Mesodermal cell (in vitro differentiated cells): ENCODE measurements at regions not wholly inside any gene's neighbourhood (a gene's known extent, or its start where the extent isn't known, plus 50 kb on each side); places are given as distances from the start of the nearest gene placed in this dataset.

ENCODE experiments used
- H3K27ac ChIP-seq: 2 replicates; pipeline ENCODE4 v1.7.0; 2013; ENCODE audit warnings: mild to moderate bottlenecking, low read depth, low read length, moderate library complexity; ENCODE audit not compliant: severe bottlenecking
- H3K36me3 ChIP-seq: 2 replicates; pipeline ENCODE4 v1.7.1; 2013; ENCODE audit warnings: mild to moderate bottlenecking, low read length, moderate library complexity; ENCODE audit not compliant: control insufficient read depth, insufficient read depth
- H3K4me1 ChIP-seq: one replicate; pipeline ENCODE4 v1.7.1; 2013; ENCODE audit warnings: mild to moderate bottlenecking, low read length; ENCODE audit not compliant: insufficient read depth, control insufficient read depth, poor library complexity, severe bottlenecking
- H3K4me3 ChIP-seq: 2 replicates; pipeline ENCODE4 v1.7.0; 2013; ENCODE audit warnings: low read length, control low read depth, mild to moderate bottlenecking; ENCODE audit not compliant: insufficient read depth, poor library complexity, severe bottlenecking; ENCODE audit errors: extremely low read depth
- H3K9me3 ChIP-seq: 2 replicates; pipeline ENCODE4 v1.7.1; 2013; ENCODE audit warnings: mild to moderate bottlenecking, low read length, moderate library complexity; ENCODE audit not compliant: control insufficient read depth
- WGBS, 2 experiments: methylation state at CpG; one replicate each; pipeline ENCODE4 v1.1.5; 2013; ENCODE audit warnings: missing lambda C conversion rate in 2 of 2; ENCODE audit not compliant: insufficient coverage in 2 of 2; 5-methylcytosine and 5-hydroxymethylcytosine counted together

- 60% methylated on average over 1 of the region's 3 CpGs; no CpG with 5 or more reads in 1 of the 2 experiments for WGBS, 2 experiments
Observed at GRCh38 chr2:67883316-67884087, 179.3 kb downstream of the C1D start.

GRCh38 chr2:67888351-67889005 lies 174.3 kb downstream of the C1D start:
- H3K9me3 ChIP-seq: no peaks in the 10 kb centered on the region
- no peak overlapping the region for H3K4me3 ChIP-seq
- no peaks in the 10 kb centered on the region for H3K4me1 ChIP-seq
- no peak overlapping the region for H3K27ac ChIP-seq
- H3K36me3 ChIP-seq: no peaks in the 10 kb centered on the region

More at GRCh38 chr2:67883316-67884087, 179.3 kb downstream of the C1D start:
- Histone ChIP-seq H3K4me3 (no peak overlapping the region), H3K27ac (no peak overlapping the region), H3K9me3 (no peaks in the 10 kb centered on the region), H3K36me3 (no peaks in the 10 kb centered on the region), H3K4me1 (peaks cover 4% of the 10 kb centered on the region)

- H3K4me1 ChIP-seq: no peaks in the 10 kb centered on the region
- H3K36me3 ChIP-seq: no peaks in the 10 kb centered on the region
- no peaks in the 10 kb centered on the region for H3K9me3 ChIP-seq
- 75% methylated on average over 1 of the region's 2 CpGs; no CpG with 5 or more reads in 1 of the 2 experiments for WGBS, 2 experiments
- no peak overlapping the region for H3K4me3 ChIP-seq
- H3K27ac ChIP-seq: no peak overlapping the region
Observed at GRCh38 chr2:67889056-67889455, 173.7 kb downstream of the C1D start.

DNA sequence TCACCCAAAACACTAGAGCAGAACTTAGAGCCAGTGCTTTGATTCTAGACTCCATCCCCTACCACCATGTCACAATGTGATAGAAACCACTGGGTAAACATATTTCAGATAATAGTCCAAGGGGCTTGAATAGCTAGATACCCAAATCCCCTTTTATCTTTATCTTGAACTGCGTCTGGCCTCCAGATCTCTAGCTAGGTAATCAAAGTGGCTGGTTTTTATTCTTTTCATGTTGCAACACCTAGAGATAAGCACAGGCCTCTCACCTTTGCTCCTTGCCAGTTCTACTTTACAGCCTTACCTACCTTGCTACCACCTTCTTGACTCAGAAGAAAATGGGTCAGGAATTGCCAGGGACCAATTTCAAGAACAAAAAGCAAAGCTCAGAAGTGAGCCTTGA lies 171.2 kb downstream of the C1D start:
- 100% methylated on average over 1 of the region's 1 CpG for WGBS, 2 experiments

GRCh38 chr2:67892339-67892846 lies 170.4 kb downstream of the C1D start:
- Histone ChIP-seq H3K4me3 (no peak overlapping the region), H3K4me1 (peaks cover 9% of the 10 kb centered on the region), H3K27ac (no peak overlapping the region), H3K36me3 (no peaks in the 10 kb centered on the region), H3K9me3 (no peaks in the 10 kb centered on the region)
- 91 to 92% methylated on average over 4 to 6 of the region's 6 CpGs for WGBS, 2 experiments

More for the DNA sequence above, 171.2 kb downstream of the C1D start:
- H3K27ac ChIP-seq: no peak overlapping the region
- no peak overlapping the region for H3K4me3 ChIP-seq
- H3K36me3 ChIP-seq: no peaks in the 10 kb centered on the region
- no peaks in the 10 kb centered on the region for H3K9me3 ChIP-seq
- peaks cover 7% of the 10 kb centered on the region for H3K4me1 ChIP-seq

GRCh38 chr2:67895227-67895941 lies 167.4 kb downstream of the C1D start:
- Histone ChIP-seq H3K4me1 (peaks cover 9% of the 10 kb centered on the region), H3K27ac (no peak overlapping the region), H3K9me3 (no peaks in the 10 kb centered on the region), H3K4me3 (no peak overlapping the region), H3K36me3 (no peaks in the 10 kb centered on the region)
- 31 to 55% methylated on average over 5 to 7 of the region's 7 CpGs for WGBS, 2 experiments

GRCh38 chr2:67896076-67896475 lies 166.7 kb downstream of the C1D start:
- WGBS, 2 experiments: 100% methylated on average over 1 to 5 of the region's 8 CpGs
- Histone ChIP-seq H3K27ac (no peak overlapping the region), H3K9me3 (peaks cover 3% of the 10 kb centered on the region), H3K36me3 (no peaks in the 10 kb centered on the region), H3K4me3 (no peak overlapping the region), H3K4me1 (peaks cover 9% of the 10 kb centered on the region)

- Histone ChIP-seq H3K9me3 (peaks cover 7% of the 10 kb centered on the region), H3K27ac (no peak overlapping the region), H3K4me3 (no peak overlapping the region), H3K4me1 (peaks cover 9% of the 10 kb centered on the region), H3K36me3 (no peaks in the 10 kb centered on the region)
- WGBS, 2 experiments: 100% methylated on average over 1 of the region's 2 CpGs
Observed at GRCh38 chr2:67896476-67896875, 166.3 kb downstream of the C1D start.

DNA sequence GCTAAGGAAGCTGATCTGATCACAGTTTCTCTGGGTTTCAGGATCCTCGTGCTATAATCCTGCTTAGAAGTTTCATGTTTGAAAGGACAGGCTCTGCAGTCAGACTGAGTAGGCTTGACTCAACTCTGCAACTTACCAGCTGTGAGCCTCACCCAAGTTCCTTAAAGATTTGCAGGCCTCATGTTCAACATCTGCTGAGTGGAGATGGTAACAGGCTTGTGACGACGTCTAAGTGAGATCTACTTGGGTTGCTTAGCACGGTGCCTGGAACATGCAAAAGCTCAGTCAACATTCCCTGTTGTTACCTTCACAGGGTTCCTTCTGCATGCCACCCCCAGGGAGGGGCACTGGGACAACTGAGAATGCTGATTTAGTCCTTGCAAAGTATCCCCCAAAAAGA lies 164.2 kb downstream of the C1D start:
- peaks cover 9% of the 10 kb centered on the region for H3K4me1 ChIP-seq
- no peaks in the 10 kb centered on the region for H3K36me3 ChIP-seq
- no peak overlapping the region for H3K27ac ChIP-seq
- 63 to 68% methylated on average over 4 of the region's 4 CpGs for WGBS, 2 experiments
- H3K9me3 ChIP-seq: peaks cover 8% of the 10 kb centered on the region
- no peak overlapping the region for H3K4me3 ChIP-seq

- Histone ChIP-seq H3K4me1 (peaks cover 9% of the 10 kb centered on the region), H3K9me3 (peaks cover 8% of the 10 kb centered on the region), H3K36me3 (no peaks in the 10 kb centered on the region), H3K27ac (no peak overlapping the region), H3K4me3 (no peak overlapping the region)
- 46 to 50% methylated on average over 1 to 3 of the region's 5 CpGs for WGBS, 2 experiments
Observed at GRCh38 chr2:67899187-67899586, 163.6 kb downstream of the C1D start.
